Prostate gland (tissue), 2 donors: ENCODE measurements at regions not wholly inside any gene's neighbourhood (a gene's known extent, or its start where the extent isn't known, plus 50 kb on each side); places are given as distances from the start of the nearest gene placed in this dataset.
"Not testable (repeated sequence)": the region's sequence is repeated elsewhere in the genome, so short reads cannot be mapped to it uniquely, and the experiment has no call there.

Experiments
- DNase-seq: peaks from one replicate; pipeline ENCODE4 v3.0.0-alpha.2; 2019; ENCODE audit warnings: low spot score
- H3K27ac ChIP-seq, 2 donors: fragments of 200-600 bp; sonication (generic); 2 replicates each; pipeline ENCODE4 v1.5.1; 2017 to 2019
- H3K27me3 ChIP-seq: fragments of 200-600 bp; sonication (generic); replicated peaks from 2 replicates; pipeline ENCODE4 v1.5.1; 2019; ENCODE audit not compliant: insufficient read depth
- H3K36me3 ChIP-seq, 2 donors: fragments of 200-600 bp; sonication (generic); 1 replicate in 1 of 2; 2 replicates in 1 of 2; pipeline versions ENCODE4 v1.5.1 to v1.8.1; 2017 to 2019
- H3K4me1 ChIP-seq: fragments of 200-600 bp; sonication (generic); replicated peaks from 2 replicates; pipeline ENCODE4 v1.5.1; 2019
- H3K4me3 ChIP-seq, 2 donors: fragments of 200-600 bp; sonication (generic); 2 replicates each; pipeline ENCODE4 v1.5.1; 2017 to 2019
- H3K9me3 ChIP-seq: fragments of 200-600 bp; sonication (generic); 2 replicates; pipeline ENCODE4 v1.5.1; 2017
- POLR2A ChIP-seq: fragments of 450-650 bp; IDR thresholded peaks from one replicate; pipeline ENCODE4 v1.6.1; 2016; ENCODE audit warnings: antibody characterized with exemption, mild to moderate bottlenecking
- POLR2AphosphoS5 ChIP-seq: sonication (generic); formaldehyde crosslinking; IDR thresholded peaks from one replicate; pipeline ENCODE4 v1.6.1; 2017; ENCODE audit warnings: antibody characterized with exemption
- WGBS: methylation state at CpG from one replicate; pipeline ENCODE4 v1.1.5; 2018; 5-methylcytosine and 5-hydroxymethylcytosine counted together
- intact Hi-C: fragments of 100-400 bp; cut with DNase I; formaldehyde crosslinking; loops from one replicate; pipeline ENCODE4 v1.14.2; 2022
- TF ChIP-seq, protein P1 (sequence below), 4 experiments: fragments of 200-600 bp in 2 of 4; fragments of 450-650 bp in 2 of 4; sonication (generic) in 2 of 4; IDR thresholded peaks; 1 replicate in 3 of 4; 2 replicates in 1 of 4; pipeline ENCODE4 v1.5.1; 2016 to 2019; ENCODE audit warnings: antibody characterized with exemption in 4 of 4, mild to moderate bottlenecking in 2 of 4, moderate library complexity in 2 of 4

DNA sequence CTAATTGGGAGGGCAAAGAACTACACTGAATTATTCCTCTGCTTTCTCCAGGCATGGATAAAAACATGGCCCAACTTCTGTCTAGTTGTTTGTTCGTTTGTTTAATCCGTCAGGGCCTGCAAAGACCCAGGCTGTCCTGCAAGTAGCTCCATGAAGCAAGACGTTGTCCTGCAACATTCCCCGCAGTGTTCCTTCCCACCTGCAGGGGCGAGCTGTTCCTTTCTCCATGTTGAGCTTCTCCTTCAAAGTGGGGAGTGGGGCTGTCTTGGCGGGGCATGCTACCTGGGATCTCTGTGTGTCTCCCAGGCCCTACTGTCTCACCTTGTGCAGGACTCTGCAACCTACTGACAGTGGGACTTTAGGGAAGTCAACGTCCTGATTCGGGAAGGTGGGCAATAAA, 264.0 kb upstream of the SMIM21 start:
- no peaks in the 10 kb centered on the region for H3K36me3 ChIP-seq
- intact Hi-C loops = no loop called here
- no peaks in the 10 kb centered on the region for H3K4me1 ChIP-seq
- TF ChIP-seq, protein P1, sequence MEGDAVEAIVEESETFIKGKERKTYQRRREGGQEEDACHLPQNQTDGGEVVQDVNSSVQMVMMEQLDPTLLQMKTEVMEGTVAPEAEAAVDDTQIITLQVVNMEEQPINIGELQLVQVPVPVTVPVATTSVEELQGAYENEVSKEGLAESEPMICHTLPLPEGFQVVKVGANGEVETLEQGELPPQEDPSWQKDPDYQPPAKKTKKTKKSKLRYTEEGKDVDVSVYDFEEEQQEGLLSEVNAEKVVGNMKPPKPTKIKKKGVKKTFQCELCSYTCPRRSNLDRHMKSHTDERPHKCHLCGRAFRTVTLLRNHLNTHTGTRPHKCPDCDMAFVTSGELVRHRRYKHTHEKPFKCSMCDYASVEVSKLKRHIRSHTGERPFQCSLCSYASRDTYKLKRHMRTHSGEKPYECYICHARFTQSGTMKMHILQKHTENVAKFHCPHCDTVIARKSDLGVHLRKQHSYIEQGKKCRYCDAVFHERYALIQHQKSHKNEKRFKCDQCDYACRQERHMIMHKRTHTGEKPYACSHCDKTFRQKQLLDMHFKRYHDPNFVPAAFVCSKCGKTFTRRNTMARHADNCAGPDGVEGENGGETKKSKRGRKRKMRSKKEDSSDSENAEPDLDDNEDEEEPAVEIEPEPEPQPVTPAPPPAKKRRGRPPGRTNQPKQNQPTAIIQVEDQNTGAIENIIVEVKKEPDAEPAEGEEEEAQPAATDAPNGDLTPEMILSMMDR (IDR thresholded peaks at IDR 0.05) = no peak
- TF ChIP-seq POLR2A (no peak), POLR2AphosphoS5 (no peak)
- DNase-seq = no peak
- H3K27ac ChIP-seq = no peak overlapping the region
- no peaks in the 10 kb centered on the region for H3K9me3 ChIP-seq
- no peak overlapping the region for H3K4me3 ChIP-seq
- 86% methylated on average over 8 of the region's 8 CpGs for WGBS
- H3K27me3 ChIP-seq = no peaks in the 10 kb centered on the region

DNA sequence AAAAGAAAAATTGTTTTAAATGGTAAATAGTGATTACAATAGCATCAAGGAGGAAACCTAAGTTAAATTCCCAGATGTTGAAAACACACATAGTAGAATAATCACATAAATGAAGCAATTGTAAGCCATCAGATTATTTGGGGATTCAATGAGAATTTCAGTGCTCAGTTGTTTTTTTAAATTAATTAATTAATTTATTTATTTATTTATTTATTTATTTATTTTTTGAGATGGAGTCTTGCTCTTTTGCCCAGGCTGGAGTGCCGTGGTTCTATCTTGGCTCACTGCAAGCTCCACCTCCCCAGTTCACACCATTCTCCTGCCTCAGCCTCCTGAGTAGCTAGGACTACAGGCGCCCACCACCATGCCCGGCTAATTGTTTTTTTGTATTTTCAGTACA, 262.8 kb upstream of the SMIM21 start:
- H3K4me1 ChIP-seq, H3K9me3 ChIP-seq, DNase-seq, H3K36me3 ChIP-seq, H3K4me3 ChIP-seq, H3K27ac ChIP-seq, intact Hi-C loops, H3K27me3 ChIP-seq: not testable (repeated sequence)
- WGBS = 96% methylated on average over 3 of the region's 3 CpGs

- Histone ChIP-seq H3K27me3 (no peaks in the 10 kb centered on the region), H3K4me3 (no peak overlapping the region), H3K4me1 (no peaks in the 10 kb centered on the region), H3K9me3 (no peaks in the 10 kb centered on the region), H3K36me3 (no peaks in the 10 kb centered on the region), H3K27ac (no peak overlapping the region)
- DNase-seq = no peak
- TF ChIP-seq POLR2AphosphoS5 = no peak
- TF ChIP-seq, protein P1 (IDR thresholded peaks at IDR 0.05) = no peak
- no peak for TF ChIP-seq POLR2A
- 67% methylated on average over 2 of the region's 2 CpGs for WGBS
- intact Hi-C loops = no loop called here
These were observed 260.1 kb upstream of the SMIM21 start for GRCh38 chr18:75687626-75688025.

DNA sequence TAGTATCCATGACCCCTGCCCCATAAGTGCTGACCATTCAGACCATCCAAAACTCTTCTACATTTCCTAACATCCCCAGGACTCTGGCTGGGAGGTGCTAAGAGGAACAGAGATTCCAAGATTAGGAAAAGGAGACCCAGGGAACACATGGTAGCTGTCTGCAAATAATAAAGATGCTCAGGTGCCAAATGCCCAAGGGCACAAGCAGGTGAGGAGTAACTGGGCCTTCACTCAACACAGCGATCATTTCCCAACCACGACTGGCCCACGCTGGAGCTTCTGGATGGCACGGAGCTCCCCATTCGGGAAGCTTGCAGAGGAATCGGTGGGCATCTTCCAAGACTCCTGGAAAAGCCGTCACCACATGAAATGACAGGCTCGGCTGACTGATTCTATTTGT, 255.9 kb upstream of the SMIM21 start:
- Histone ChIP-seq H3K9me3 (no peaks in the 10 kb centered on the region), H3K4me3 (no peak overlapping the region), H3K36me3 (no peaks in the 10 kb centered on the region), H3K4me1 (no peaks in the 10 kb centered on the region), H3K27me3 (no peaks in the 10 kb centered on the region), H3K27ac (no peak overlapping the region)
- DNase-seq = no peak
- intact Hi-C loops = no loop called here
- 88% methylated on average over 8 of the region's 8 CpGs for WGBS
- TF ChIP-seq, protein P1 (IDR thresholded peaks at IDR 0.05) = no peak
- TF ChIP-seq POLR2AphosphoS5 (no peak), POLR2A (no peak)

GRCh38 chr18:75681538-75682115, 254.1 kb upstream of the SMIM21 start:
- TF ChIP-seq, protein P1 (IDR thresholded peaks at IDR 0.05) = no peak
- TF ChIP-seq POLR2A (no peak), POLR2AphosphoS5 (no peak)
- H3K9me3 ChIP-seq = no peaks in the 10 kb centered on the region
- intact Hi-C loops = no loop called here
- H3K4me1 ChIP-seq = no peaks in the 10 kb centered on the region
- no peak for DNase-seq
- WGBS = 89% methylated on average over 7 of the region's 7 CpGs
- no peaks in the 10 kb centered on the region for H3K36me3 ChIP-seq
- no peak overlapping the region for H3K27ac ChIP-seq
- H3K4me3 ChIP-seq = no peak overlapping the region
- H3K27me3 ChIP-seq = no peaks in the 10 kb centered on the region
